LoVo (cell line): ENCODE measurements at regions not wholly inside any gene's neighbourhood (a gene's known extent, or its start where the extent isn't known, plus 50 kb on each side); places are given as distances from the start of the nearest gene placed in this dataset.
"Not testable (repeated sequence)": the region's sequence is repeated elsewhere in the genome, so short reads cannot be mapped to it uniquely, and the experiment has no call there.

Experiments
- DNase-seq: peaks from one replicate; pipeline ENCODE4 v3.0.0-alpha.2; 2016; ENCODE audit warnings: low spot score

- DNase-seq = no peak
Observed at GRCh38 chr9:124125651-124125977, 114.0 kb downstream of the LHX2 start.

GRCh38 chr9:124126648-124127646 is 115.4 kb downstream of the LHX2 start:
- DNase-seq = peak; percentile 73

- no peak for DNase-seq
Observed at GRCh38 chr9:124128568-124129166, 117.1 kb downstream of the LHX2 start.

- DNase-seq = no peak
Observed at GRCh38 chr9:124130277-124131075, 118.9 kb downstream of the LHX2 start.

- not testable (repeated sequence) for DNase-seq
Observed at GRCh38 chr9:124131518-124131917, 120.0 kb downstream of the LHX2 start.

GRCh38 chr9:124132671-124133147 is 121.1 kb downstream of the LHX2 start:
- DNase-seq = no peak

GRCh38 chr9:124133727-124134126 is 122.2 kb downstream of the LHX2 start:
- no peak for DNase-seq

- DNase-seq = no peak
Observed at GRCh38 chr9:124134526-124134925, 123.0 kb downstream of the LHX2 start.

- no peak for DNase-seq
Observed at GRCh38 chr9:124135813-124136365, 121.9 kb upstream of the NEK6 start.

GRCh38 chr9:124137009-124137943 is 120.5 kb upstream of the NEK6 start:
- DNase-seq = no peak

- DNase-seq = no peak
Observed at GRCh38 chr9:124137944-124138335, 119.8 kb upstream of the NEK6 start.

GRCh38 chr9:124139001-124139400 is 118.7 kb upstream of the NEK6 start:
- DNase-seq = no peak

- DNase-seq = no peak
Observed at GRCh38 chr9:124140941-124141568, 116.7 kb upstream of the NEK6 start.

- DNase-seq = peak; percentile 83
Observed at GRCh38 chr9:124144561-124145123, 113.1 kb upstream of the NEK6 start.

- DNase-seq = no peak
Observed at GRCh38 chr9:124146031-124146561, 111.7 kb upstream of the NEK6 start.

GRCh38 chr9:124149992-124150391 is 107.8 kb upstream of the NEK6 start:
- no peak for DNase-seq

- no peak for DNase-seq
Observed at GRCh38 chr9:124163760-124164255, 93.9 kb upstream of the NEK6 start.

- DNase-seq = no peak
Observed at GRCh38 chr9:124164811-124165210, 92.9 kb upstream of the NEK6 start.

- no peak for DNase-seq
Observed at GRCh38 chr9:124174433-124174832, 83.3 kb upstream of the NEK6 start.

GRCh38 chr9:124177522-124177921 is 80.2 kb upstream of the NEK6 start:
- DNase-seq = not testable (repeated sequence)
